ENCODE measurements at regions not wholly inside any gene's neighbourhood (a gene's known extent, or its start where the extent isn't known, plus 50 kb on each side); places are given as distances from the start of the nearest gene placed in this dataset.
"Not testable (repeated sequence)": the region's sequence is repeated elsewhere in the genome, so short reads cannot be mapped to it uniquely, and the experiment has no call there.

DNA sequence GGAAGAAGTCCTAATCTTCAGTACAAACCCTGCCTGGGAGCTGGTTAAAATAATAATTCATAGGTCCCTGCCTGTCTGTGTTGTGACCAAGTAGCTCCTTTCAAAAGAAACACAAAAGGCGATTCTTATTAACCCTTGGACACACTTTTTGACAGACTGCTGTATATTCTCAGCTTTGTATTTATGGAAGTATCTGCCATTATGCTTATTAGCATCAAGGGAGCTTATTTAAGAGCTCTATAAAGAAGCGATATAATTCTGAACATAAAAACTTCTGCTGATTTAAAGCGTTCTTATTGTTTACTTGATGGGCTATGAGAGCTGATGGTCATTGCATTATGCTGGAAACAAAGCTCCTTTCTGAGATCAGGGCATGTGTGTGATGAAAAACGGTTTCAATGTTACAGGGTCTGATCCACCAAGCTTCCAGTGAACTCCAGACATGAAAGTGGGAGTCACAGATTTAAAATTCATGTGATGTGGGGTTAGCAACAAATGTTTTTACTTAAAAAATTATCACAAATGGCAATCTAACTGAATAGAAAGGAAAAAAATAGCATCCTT, 181.8 kb upstream of the PDE10A start:
- DNase-seq (ENCODE audit: low spot score), result no peak

GRCh38 chr6:165844232-165844631, 181.2 kb upstream of the PDE10A start:
- DNase-seq (ENCODE audit: low spot score), result no peak

GRCh38 chr6:165843568-165844113, 180.6 kb upstream of the PDE10A start:
- DNase-seq (ENCODE audit: low spot score), result no peak

DNA sequence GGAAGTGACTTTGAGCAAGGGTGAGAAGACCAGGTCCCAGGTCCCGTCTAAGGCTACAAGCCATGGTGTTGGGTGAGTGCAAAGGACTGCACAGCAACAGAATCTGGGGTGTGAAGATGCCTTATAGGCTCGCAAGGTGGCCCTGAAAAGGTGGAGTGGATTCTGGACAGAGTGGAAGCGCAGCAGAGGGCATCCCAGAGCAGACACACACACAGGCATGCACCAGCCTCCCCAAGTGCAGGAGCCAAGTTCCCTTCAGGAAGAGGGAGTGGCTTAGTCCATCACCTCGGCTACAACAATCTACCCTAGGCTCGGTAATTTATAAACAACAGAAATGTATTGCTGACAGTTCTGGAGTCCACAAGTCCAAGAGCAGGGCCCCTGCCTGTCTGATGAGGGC, 180.1 kb upstream of the PDE10A start:
- no peak for DNase-seq (ENCODE audit: low spot score)

DNA sequence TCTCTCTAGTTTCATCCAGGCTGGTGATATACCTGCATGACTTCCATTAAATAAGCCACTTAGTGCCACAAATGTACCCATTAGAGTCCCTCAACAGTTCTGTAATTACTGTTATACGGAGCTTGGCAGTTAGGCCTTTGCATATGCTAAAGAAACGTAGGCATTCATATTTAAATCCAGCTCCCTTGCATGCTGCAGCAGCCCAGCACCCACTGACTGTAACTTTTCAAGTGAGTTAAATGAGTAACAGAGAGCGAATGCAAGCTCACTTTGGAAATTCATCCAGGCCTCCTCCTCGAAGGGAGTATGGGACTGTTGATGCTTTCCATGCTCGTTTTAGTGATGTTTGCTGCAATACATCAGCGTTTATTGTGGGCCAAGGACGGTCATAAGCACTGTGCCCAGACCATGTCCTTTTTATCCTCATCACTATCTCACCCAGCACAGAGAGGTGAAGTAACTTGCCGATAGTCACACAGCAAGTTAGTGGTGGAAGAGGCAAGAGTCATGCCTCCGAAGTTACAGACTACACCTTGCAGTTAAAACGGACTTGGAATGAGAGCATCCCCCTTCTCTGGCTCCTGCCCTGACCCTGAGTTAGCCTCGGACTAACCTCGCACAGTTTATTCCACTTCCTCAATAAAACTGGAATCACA, 179.4 kb upstream of the PDE10A start:
- DNase-seq (ENCODE audit: low spot score), result no peak

DNA sequence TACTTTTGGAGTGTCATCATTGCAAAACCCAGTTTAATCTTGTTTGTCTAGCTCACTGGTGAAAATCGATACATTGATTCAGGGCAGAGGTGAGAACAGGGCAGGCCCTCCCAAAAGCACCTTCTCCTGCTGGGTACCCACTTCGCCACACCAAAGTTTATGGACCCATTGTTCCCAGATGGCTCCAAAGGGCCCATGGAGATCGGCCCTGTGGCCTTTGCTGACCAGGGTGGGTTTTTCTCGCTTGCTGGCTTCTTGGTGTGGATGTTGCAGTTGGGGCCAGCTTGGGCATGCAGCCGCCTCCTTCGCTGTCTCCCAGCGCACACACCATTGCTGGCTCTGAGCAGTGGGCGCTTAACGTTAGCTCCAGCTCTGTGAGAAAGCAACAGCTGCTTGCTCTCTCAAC, 178.1 kb upstream of the PDE10A start:
- DNase-seq (ENCODE audit: low spot score), result no peak

- DNase-seq (ENCODE audit: low spot score), result no peak
Observed at GRCh38 chr6:165837948-165838745, 175.1 kb upstream of the PDE10A start.

DNA sequence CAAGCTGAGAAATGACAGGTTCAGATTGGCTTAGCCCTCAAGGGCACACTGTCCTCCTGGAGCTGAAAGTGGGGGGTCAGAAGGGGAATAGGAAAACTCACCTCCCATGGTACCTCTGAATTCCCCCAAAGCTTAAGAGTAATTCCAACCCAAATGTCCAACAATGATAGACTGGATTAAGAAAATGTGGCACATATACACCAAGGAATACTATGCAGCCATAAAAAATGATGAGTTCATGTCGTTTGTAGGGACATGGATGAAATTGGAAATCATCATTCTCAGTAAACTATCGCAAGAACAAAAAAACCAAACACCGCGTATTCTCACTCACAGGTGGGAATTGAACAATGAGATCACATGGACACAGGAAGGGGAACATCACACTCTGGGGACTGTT, 173.6 kb upstream of the PDE10A start:
- not testable (repeated sequence) for DNase-seq (ENCODE audit: low spot score)

DNA sequence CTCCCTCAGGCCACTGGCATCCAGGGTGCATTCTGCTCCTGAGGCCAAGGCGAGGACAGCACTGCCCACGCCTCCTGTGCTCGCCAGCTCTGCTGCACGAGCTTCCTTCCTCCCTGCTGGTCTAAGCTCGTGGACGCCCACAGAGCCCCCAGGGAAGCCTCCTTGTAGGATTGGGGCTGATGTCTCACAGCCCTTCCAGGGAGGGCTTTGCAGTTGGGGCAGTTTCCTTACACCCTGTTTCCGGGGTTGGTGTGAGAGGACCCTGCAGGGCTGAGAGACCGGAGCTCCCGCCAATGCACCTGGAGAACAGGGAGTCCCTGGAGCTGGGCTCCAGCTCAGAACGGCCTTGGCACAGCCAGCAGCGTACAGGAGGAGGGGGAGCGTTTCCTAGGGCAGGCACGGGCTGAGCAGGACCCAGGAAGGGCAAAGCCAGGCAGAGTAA, 172.4 kb upstream of the PDE10A start:
- DNase-seq (ENCODE audit: low spot score), result peak; percentile 48

DNA sequence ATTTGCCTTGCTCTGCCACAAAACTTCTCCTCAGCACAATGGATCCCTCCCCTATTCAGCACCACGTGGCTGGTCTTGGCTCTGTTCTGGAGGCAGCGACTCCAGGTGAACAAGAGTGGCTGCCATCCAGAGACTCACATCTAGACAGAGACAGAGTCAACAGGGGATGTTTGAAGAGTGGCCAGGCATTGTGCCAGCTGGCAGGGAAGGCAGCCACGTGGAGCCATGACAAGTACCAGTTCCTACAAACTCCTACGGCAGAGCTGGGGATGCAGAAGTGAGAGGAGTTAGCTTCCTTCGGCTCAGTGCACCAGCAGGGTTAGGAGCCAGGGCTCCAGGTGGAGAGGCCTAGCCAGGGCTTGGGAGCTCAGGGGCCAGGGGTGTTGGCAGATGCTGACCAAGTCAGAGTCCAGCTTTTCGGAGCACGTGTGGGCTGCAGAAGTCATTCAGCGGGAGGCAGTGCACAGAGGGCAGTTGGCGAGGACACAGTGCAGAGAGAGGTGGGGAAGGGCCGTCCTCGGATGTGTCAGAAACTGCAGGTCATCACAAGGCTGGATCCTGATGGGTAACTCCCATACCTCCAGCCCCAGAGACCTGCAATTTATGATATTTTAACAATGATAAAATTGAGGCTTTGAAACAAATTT, 171.7 kb upstream of the PDE10A start:
- peak; percentile 33 for DNase-seq (ENCODE audit: low spot score)

GRCh38 chr6:165833355-165833754, 170.3 kb upstream of the PDE10A start:
- DNase-seq (ENCODE audit: low spot score), result no peak

DNA sequence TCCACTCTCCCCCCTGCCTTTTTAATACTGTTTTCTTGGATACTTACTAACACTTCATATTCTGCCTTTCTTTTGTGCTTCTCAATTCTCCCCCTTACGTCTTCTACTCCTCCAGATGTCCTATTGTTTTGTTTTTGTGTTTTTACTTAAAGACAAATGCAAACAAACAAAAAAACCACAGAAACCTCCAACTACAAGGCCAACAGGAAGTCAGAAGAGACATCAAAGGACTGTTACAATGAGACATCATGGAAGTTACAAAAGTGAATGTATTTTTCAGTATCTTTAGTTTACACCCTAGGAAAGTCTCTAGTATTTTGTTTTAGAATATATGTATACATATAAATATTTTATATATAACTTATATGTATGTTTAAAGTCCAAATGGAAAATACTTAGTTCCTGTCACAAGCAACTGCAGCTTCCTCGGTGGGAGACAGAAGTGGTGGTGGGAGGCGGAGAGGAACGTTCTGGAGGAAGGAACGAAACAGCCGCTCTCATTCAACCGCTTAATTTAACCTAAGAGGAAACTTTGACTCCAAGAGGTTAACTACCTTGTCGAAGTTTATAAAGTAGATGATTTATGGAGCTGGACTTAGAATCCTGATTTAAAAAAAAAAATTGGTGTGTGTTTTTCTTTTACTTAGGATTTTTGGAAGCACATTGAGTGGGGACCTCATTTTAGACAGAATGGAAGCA, 168.9 kb upstream of the PDE10A start:
- no peak for DNase-seq (ENCODE audit: low spot score)

- DNase-seq (ENCODE audit: low spot score), result no peak
Observed at GRCh38 chr6:165830761-165831160, 167.7 kb upstream of the PDE10A start.

GRCh38 chr6:165829376-165829775, 166.3 kb upstream of the PDE10A start:
- DNase-seq (ENCODE audit: low spot score), result no peak

DNA sequence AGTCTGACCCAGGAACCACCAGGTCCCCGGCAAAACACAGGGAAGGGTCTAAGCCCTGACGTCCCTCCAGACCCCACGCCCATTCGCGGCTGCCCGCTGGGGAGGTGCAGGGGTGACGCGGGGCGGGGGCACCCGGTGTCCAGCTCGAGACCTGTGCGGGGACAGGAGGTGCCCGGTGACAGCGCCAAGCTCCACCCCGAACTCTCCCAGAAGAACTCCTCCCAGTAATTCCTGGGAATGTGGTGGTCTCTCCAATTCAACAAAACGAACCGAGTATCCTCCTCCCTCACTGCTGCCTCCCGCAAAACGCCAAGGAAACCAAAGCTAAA, 164.1 kb upstream of the PDE10A start:
- DNase-seq (ENCODE audit: low spot score), result no peak

- no peak for DNase-seq (ENCODE audit: low spot score)
Observed at GRCh38 chr6:165826487-165827189, 163.6 kb upstream of the PDE10A start.

DNA sequence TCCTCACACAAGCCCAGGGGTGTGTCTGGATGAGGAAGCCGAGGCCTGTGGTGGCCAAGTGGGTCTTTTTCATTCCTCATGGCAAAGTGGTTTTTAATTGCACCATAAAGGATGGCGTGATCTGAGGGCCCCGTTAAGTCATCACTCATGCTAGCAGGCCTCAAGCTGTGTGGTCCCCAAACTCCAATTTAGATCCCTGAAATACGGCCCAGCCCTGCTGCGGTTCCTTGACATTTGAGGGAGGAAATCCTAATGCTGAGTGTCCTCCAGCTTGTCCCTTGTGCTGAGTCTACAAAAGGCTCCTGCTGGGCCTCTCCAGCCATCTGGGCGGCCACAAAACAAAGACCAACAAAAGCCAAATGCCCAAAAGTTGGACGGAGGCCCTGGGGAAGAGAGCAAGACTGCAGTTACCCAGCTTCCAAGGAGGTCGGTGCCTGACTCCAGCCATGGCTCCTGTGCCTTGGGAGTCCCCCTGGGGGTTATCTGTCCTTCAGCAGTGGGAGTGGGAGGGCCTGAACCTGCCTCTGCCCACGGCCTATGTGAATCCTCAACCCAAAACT, 162.3 kb upstream of the PDE10A start:
- DNase-seq (ENCODE audit: low spot score), result no peak

GRCh38 chr6:165823609-165824326, 160.7 kb upstream of the PDE10A start:
- no peak for DNase-seq (ENCODE audit: low spot score)

GRCh38 chr6:165822501-165822900, 159.5 kb upstream of the PDE10A start:
- DNase-seq (ENCODE audit: low spot score), result no peak

DNA sequence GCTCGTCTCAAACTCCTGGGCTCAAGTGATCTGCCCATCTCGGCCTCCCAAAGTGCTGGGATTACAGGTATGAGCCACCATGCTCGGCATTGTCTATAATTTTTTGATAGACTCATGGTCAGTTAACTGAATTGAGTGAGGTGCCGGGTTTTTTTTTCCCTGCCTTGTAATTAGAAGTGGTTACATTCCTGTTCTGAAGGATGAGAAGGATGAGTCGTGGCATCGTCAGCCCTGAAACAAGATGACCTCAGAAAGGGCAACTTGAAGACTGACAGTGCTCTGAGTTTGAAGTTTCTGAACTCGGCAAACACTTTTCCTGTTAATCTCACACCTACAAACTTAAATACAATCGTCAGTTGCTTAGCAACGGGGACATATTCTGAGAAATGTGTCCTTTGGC, 158.7 kb upstream of the PDE10A start:
- no peak for DNase-seq (ENCODE audit: low spot score)
